Hematopoietic multipotent progenitor cell (in vitro differentiated cells): ENCODE measurements at regions not wholly inside any gene's neighbourhood (a gene's known extent, or its start where the extent isn't known, plus 50 kb on each side); places are given as distances from the start of the nearest gene placed in this dataset.
"Not testable (repeated sequence)": the region's sequence is repeated elsewhere in the genome, so short reads cannot be mapped to it uniquely, and the experiment has no call there.

Experiments used
- DNase-seq, 3 donors: peaks; one replicate each; pipeline ENCODE4 v3.0.0-alpha.2; 2011 to 2015; ENCODE audit warnings: low read depth in 2 of 3, low spot score in 2 of 3

DNA sequence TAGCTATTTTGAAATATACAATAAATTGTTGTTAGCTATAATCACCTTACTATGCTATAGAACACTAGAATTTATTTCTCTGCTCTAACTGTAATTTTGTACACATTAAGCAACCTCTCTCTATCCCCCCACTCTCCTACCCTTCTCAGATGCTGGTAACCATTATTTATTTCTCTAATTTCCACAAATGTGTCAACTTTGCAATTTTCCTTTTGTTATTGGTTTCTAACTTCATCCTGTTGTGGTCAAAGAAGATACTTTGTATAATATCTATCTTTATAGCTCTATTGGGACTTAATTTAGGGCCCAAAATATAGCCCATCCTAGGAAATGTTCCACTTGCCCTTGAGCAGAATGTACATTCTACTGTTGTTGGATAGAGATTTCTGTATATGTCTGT lies 229.3 kb downstream of the SATB1 start:
- DNase-seq: no peak

GRCh38 chr3:18194431-18194830 lies 230.7 kb downstream of the SATB1 start:
- DNase-seq: no peak

- DNase-seq: no peak
These were observed 234.5 kb downstream of the SATB1 start for GRCh38 chr3:18190646-18191045.

DNA sequence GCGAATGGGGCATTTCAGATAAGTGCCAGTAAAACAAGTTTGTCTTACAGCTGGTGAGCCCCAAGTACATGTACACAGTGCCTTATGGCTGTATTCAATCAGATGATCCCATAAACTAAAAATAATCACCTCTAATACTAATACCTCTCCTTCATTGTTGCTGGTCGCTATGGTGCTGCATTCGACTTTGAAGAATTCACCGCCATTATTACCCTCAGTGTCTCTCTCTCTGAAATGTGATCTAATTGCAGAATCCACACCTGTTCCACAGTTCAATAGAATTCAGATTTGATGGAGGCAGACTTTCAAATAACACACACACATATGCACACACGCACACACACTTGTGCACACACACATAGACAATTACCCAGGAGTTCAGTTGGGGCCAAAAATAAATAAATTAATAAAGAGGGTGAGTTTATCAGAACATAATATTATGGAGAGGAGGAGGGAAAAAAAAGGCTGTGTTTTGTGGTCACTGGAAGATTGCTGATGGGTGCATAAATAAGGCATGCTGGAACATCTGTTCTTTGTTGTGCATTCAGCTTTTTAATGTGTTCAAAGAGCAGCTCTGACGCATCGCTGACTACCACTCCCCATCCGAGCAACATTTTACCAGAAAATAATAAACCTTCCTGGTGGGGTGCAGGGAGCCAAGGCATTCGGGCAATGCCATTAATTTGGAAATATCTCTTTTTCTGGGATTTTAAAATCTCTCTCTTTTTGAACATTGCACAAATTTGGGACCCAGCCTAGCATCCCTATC lies 235.7 kb downstream of the SATB1 start:
- no peak for DNase-seq

GRCh38 chr3:18188491-18188890 lies 236.6 kb downstream of the SATB1 start:
- no peak for DNase-seq

DNA sequence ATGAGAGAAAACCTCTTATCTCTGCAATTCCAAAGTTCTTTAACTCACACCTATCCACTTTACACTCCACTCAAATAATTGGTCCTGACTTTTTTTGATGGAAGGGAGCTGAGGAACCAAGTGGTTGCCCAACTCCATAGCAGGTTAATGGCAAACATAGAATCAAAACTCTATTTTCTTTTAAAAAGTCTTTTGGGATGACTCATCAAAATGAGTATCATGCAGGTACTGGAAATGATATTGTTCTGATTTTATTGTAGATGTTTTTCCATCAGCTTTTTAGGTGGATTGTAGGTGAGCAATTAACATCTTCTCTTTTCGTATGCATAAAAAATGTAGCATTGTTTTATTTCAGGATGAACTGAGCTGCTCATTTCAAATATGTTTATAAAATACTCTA lies 239.5 kb downstream of the SATB1 start:
- no peak for DNase-seq

DNA sequence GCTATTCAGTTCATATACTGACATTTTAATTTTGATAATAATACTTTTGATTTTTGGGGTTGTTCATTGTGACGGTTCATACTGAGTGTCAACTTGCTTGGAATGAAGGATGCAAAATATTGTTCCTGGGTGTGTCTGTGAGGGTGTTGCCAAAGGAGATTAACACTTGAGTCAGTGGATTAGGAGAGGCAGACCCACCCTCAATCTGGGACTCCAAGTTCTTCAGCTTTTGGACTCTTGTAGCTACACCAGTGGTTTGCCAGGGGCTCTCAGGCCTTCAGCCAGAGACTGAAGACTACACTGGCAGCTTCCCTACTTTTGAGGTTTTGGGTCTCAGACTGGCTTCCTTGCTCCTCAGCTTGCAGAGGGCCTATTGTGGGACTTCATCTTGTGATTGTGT lies 242.2 kb downstream of the SATB1 start:
- DNase-seq: not testable (repeated sequence)

DNA sequence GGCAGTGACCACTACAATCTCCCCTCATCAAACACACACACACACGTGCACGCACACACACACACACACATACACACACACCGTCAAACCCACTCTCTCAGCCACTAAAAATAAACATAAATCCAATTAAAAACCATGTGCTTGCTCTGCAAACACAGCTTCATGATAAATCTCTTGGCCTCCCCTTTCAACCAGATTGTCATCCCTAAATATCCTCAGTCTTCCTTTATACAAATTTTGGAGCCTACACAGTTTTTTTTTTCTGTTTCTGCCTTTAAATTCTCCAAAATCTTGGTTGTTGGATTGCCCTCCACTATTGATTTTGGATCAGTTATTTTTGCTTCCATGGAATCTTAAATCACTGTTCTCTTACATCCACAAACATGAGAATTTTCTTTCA lies 245.6 kb downstream of the SATB1 start:
- DNase-seq: no peak

GRCh38 chr3:18177271-18177670 lies 247.9 kb downstream of the SATB1 start:
- DNase-seq: no peak

DNA sequence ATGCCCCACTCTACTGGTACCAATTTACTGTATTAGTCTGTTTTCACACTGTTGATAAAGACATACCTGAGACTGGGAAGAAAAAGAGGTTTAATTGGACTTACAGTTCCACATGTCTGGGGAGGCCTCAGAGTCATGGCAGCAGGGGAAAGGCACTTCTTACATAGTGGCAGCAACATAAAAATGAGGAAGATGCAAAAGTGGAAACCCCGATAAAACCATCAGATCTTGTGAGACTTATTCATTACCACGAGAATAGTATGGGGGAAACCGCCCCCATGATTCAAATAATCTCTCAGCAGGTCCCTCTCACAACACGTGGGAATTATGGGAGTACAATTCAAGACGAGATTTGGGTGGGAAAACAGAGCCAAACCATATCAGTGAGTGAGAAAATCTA lies 251.2 kb downstream of the SATB1 start:
- not testable (repeated sequence) for DNase-seq

DNA sequence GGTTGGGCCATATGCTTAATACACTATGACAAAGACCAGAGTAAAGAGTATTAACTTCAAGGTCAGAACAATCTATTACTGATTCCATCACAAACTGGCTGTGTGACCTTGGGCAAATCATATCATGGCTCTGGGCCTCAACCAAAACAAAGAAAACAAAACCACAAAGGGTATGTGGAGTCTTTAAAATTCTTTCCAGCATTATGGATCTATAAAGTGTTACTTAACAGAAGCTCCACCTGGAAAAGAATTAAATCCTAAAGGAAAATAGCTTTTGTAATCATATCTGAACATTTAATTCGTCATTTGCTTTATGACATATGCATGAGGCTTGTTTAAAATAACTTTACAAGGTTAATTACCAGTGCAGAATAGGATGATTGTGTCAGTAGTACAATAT lies 265.5 kb downstream of the SATB1 start:
- no peak for DNase-seq

DNA sequence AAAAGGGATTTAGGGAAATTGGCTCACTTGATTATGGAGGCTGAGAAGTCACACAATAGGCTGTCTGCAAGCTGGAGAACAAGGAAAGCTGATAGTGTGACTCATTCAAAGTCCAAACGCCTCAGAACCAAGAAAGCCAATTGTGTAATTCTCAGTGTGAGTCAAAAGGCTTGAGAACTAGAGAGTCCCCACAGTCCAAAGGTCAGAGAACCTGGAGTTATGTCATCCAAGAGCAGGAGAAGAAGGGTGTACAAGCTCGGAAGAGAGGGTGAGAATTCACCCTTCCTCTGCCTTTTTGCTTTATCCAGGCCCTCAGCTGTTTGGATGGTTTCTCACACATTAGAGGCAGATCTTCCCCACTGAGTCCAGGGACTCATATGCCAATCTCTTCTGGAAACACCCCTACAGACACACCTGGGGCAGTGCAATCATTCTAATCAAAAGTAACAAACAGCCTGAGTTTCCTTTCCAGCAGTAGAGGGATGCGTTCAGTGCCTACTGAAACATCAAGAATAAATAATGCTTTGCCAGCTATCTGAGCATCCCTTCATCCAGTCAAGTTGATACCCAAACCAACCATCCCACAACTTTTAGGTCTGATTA lies 271.5 kb downstream of the SATB1 start:
- no peak for DNase-seq

DNA sequence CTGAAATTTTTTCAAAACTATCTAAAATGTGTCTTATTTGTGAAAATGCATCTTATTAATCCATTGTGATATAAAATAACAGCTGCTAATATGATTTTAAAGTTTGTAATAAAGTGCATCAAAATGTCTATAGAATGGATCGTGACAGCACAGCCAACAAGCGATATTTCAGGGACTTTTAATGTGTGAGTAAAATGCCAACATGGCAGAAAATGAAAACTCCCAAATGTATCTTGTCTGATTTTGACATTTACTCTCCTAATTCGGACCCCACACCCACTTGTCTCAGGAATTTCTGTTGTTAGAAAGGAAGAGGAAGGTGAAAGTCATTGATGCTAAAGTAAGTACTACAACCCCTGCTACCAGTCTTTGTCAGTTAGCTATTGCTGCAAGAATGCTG lies 273.9 kb downstream of the SATB1 start:
- DNase-seq: no peak

GRCh38 chr3:18149935-18150334 lies 275.2 kb downstream of the SATB1 start:
- no peak for DNase-seq

GRCh38 chr3:18149386-18149785 lies 275.8 kb downstream of the SATB1 start:
- DNase-seq: no peak

GRCh38 chr3:18144571-18144970 lies 280.6 kb downstream of the SATB1 start:
- DNase-seq: no peak

- DNase-seq: no peak
These were observed 281.8 kb downstream of the SATB1 start for GRCh38 chr3:18143258-18143780.

- DNase-seq: no peak
These were observed 287.2 kb downstream of the SATB1 start for GRCh38 chr3:18137958-18138357.

DNA sequence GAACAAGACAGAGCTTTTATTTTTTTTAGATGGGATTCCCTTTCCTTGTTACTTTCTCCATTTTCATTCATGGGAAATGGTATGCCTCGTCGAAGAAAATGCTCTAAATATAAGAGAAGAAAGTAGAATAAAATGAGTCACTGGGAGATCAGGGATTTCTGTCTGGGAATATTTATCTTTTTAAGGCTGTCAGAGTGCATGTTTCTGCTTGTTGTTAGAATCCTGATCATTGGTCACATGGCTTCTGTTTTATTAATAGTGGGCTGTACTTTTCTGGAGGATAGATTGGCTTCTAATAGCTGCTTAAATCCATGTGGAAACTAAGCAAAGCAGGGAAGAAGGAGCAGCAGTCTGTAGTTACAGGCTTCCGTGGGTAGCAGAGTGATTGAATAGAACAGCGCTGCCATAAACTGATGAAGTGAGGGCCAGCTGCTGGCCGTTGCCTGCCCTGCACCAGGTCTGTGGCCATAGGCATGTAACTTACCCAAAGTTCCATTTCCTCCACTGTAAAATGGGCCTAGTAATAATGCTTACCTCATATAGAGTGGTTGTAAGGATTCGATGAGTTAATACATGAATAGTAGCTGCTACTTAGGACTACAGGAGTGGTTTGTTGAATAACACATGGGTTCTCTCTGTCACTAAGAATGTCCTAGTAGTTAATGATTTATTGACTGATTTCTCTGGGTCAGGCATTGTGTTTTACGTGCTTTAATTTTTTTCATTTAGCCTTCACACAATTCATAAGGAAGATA lies 289.9 kb downstream of the SATB1 start:
- no peak for DNase-seq

- DNase-seq: no peak
These were observed 290.6 kb downstream of the SATB1 start for GRCh38 chr3:18134386-18135059.

GRCh38 chr3:18132991-18133390 lies 292.1 kb downstream of the SATB1 start:
- DNase-seq: no peak
